ENCODE measurements at regions not wholly inside any gene's neighbourhood (a gene's known extent, or its start where the extent isn't known, plus 50 kb on each side); places are given as distances from the start of the nearest gene placed in this dataset.

DNA sequence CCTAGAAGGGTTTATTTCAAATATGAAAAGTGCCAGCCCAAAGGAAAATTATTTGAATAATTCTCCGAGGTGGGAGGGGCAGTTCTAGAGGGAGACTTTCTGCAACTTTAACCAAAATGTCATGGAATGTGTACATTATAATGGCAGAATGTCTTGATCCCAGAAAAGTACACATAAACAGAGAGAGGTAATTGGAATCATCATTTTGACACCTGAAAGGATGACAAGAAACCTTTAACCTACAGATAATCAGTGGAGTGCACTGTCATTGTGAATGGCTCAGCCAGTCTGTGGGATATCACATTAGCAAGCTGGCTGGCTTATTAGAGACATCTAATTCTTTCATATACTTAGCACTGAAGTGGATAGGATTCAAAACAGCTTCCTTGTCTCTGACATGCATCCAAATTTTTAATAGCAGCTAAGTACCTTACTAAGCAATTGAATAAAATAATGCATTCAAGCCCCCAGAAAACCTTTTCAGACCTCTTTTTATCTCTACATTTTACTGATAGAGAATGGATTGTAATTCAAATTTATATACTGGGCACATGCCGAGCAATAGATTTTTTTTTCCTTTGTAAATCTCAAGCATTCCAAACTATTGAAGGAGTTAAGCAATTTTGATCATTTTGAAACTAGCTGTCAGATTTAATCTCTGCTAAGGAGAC lies 468.6 kb downstream of the COG6 start:
- Histone ChIP-seq H3K27ac (no peak overlapping the region), H3K9me3 (no peaks in the 10 kb centered on the region), H3K36me3 (no peaks in the 10 kb centered on the region), H3K4me1 (ENCODE audit: control insufficient read depth in 1 of 2, insufficient read depth in 1 of 2, low read depth in 1 of 2, low read length in 1 of 2) (no peaks in the 10 kb centered on the region), H3K27me3 (no peaks in the 10 kb centered on the region), H3K4me3 (ENCODE audit: low read depth in 1 of 2, low read length in 1 of 2) (no peak overlapping the region)
- TF ChIP-seq, protein P1, sequence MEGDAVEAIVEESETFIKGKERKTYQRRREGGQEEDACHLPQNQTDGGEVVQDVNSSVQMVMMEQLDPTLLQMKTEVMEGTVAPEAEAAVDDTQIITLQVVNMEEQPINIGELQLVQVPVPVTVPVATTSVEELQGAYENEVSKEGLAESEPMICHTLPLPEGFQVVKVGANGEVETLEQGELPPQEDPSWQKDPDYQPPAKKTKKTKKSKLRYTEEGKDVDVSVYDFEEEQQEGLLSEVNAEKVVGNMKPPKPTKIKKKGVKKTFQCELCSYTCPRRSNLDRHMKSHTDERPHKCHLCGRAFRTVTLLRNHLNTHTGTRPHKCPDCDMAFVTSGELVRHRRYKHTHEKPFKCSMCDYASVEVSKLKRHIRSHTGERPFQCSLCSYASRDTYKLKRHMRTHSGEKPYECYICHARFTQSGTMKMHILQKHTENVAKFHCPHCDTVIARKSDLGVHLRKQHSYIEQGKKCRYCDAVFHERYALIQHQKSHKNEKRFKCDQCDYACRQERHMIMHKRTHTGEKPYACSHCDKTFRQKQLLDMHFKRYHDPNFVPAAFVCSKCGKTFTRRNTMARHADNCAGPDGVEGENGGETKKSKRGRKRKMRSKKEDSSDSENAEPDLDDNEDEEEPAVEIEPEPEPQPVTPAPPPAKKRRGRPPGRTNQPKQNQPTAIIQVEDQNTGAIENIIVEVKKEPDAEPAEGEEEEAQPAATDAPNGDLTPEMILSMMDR (IDR thresholded peaks at IDR 0.05): no peak

DNA sequence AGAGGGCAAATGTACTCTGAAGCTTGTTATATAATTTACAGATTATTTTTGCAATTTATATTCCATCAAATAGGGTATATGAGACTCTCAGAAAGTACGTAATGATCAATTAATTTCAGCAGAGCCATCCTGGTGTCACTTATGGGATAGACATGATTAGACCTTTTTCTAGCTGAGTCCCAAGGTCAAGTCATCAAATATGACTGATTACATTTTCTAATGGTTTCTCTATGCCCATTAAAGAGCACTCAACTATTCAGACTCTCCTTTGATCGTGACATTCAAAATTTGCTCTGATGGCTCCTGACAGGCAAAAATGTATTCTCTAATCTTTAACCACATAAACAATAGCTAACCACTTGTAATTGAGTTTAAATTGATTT lies 469.2 kb downstream of the COG6 start:
- Histone ChIP-seq H3K4me1 (ENCODE audit: control insufficient read depth in 1 of 2, insufficient read depth in 1 of 2, low read depth in 1 of 2, low read length in 1 of 2) (no peaks in the 10 kb centered on the region), H3K9me3 (no peaks in the 10 kb centered on the region), H3K36me3 (no peaks in the 10 kb centered on the region), H3K4me3 (ENCODE audit: low read depth in 1 of 2, low read length in 1 of 2) (no peak overlapping the region), H3K27ac (no peak overlapping the region), H3K27me3 (no peaks in the 10 kb centered on the region)
- TF ChIP-seq, protein P1 (IDR thresholded peaks at IDR 0.05): no peak

DNA sequence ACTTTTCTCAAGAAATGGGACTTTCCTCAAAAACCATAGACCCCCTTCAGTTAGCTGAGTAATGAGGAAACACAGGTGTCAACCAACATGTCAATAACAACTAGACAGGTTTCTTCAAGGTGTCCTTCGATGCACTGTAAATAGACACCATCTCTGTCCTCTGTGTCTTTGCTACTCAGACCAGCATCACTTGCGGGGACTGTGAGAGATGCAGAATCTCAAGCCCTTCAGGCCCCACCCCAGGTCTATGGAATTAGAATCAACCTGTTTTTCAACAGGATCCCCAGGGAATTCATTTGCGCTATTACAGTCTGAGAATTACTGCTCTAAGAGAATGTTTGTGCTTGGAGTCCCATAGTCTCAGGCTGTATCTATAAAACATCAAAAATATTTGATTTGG lies 469.9 kb downstream of the COG6 start:
- TF ChIP-seq, protein P1 (IDR thresholded peaks at IDR 0.05): no peak
- Histone ChIP-seq H3K4me3 (ENCODE audit: low read depth in 1 of 2, low read length in 1 of 2) (no peak overlapping the region), H3K9me3 (no peaks in the 10 kb centered on the region), H3K27me3 (no peaks in the 10 kb centered on the region), H3K4me1 (ENCODE audit: control insufficient read depth in 1 of 2, insufficient read depth in 1 of 2, low read depth in 1 of 2, low read length in 1 of 2) (no peaks in the 10 kb centered on the region), H3K27ac (no peak overlapping the region), H3K36me3 (no peaks in the 10 kb centered on the region)

DNA sequence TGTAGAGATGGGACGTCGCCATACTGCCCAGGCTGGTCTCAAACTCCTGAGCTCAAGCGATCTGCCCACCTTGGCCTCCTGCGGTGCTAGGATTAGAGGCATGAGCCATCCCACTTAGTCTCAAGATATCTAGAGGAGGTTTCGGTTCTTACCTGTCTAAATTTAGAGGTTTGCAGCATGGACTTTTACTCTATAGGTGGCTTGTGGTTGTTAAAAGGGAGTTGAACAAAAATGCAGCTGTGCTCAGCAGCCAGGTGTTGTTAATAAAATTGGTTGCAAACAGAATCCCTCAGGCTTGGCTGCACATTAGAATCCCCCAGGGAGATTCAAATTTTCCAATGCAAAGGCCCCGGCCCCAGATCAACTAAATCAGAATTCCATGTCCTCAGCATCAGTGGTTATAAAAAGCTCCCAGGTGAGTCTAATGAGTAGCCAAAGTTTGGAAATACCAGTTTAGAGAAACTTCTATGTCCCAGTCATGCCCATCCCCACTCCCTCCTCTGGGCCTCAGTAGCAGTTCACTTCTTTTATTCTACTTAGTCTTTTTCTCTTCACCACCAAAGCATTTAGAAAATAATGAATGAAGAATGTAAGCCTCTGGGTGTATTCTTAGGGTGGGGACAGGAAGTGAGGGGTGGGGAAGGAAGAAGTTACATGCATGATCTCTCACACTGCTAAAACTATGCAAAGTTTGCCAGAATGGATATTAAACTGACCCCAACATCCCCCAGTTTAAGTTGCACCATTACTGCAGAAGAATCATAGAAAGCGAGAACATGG lies 471.0 kb downstream of the COG6 start:
- no peaks in the 10 kb centered on the region for H3K27me3 ChIP-seq
- TF ChIP-seq, protein P1 (IDR thresholded peaks at IDR 0.05): no peak
- H3K4me1 ChIP-seq (ENCODE audit: control insufficient read depth in 1 of 2, insufficient read depth in 1 of 2, low read depth in 1 of 2, low read length in 1 of 2): no peaks in the 10 kb centered on the region
- H3K27ac ChIP-seq: no peak overlapping the region
- no peak overlapping the region for H3K4me3 ChIP-seq (ENCODE audit: low read depth in 1 of 2, low read length in 1 of 2)
- no peaks in the 10 kb centered on the region for H3K9me3 ChIP-seq
- H3K36me3 ChIP-seq: no peaks in the 10 kb centered on the region

DNA sequence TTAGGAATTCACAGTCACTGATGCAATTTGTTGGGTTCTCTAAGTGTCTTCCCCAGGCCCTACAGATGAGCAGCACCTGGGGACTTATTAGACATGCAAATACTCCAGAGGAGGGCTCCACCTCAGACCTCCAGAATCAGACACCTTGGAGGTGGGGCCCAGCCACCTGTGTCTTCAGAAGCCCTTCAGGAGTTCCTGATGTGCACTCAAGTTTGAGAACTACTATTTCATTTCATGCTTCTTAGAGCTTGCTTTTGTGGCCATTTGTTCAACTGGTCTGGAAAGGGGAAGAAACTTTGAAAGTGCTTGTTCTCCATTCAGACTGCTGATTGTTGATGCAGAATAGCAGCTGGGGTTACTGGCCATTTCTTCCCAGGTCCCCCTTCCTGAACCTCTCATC lies 472.0 kb downstream of the COG6 start:
- no peaks in the 10 kb centered on the region for H3K36me3 ChIP-seq
- no peaks in the 10 kb centered on the region for H3K4me1 ChIP-seq (ENCODE audit: control insufficient read depth in 1 of 2, insufficient read depth in 1 of 2, low read depth in 1 of 2, low read length in 1 of 2)
- H3K9me3 ChIP-seq: no peaks in the 10 kb centered on the region
- H3K4me3 ChIP-seq (ENCODE audit: low read depth in 1 of 2, low read length in 1 of 2): no peak overlapping the region
- no peak overlapping the region for H3K27ac ChIP-seq
- no peaks in the 10 kb centered on the region for H3K27me3 ChIP-seq
- TF ChIP-seq, protein P1 (IDR thresholded peaks at IDR 0.05): no peak
